ENCODE measurements at regions not wholly inside any gene's neighbourhood (a gene's known extent, or its start where the extent isn't known, plus 50 kb on each side); places are given as distances from the start of the nearest gene placed in this dataset.
"Not testable (repeated sequence)": the region's sequence is repeated elsewhere in the genome, so short reads cannot be mapped to it uniquely, and the experiment has no call there.

- DNase-seq (ENCODE audit: low spot score), result no peak
Observed at GRCh38 chr2:164024396-164024795, 288.6 kb upstream of the FIGN start.

- no peak for DNase-seq (ENCODE audit: low spot score)
Observed at GRCh38 chr2:164023896-164024295, 288.1 kb upstream of the FIGN start.

DNA sequence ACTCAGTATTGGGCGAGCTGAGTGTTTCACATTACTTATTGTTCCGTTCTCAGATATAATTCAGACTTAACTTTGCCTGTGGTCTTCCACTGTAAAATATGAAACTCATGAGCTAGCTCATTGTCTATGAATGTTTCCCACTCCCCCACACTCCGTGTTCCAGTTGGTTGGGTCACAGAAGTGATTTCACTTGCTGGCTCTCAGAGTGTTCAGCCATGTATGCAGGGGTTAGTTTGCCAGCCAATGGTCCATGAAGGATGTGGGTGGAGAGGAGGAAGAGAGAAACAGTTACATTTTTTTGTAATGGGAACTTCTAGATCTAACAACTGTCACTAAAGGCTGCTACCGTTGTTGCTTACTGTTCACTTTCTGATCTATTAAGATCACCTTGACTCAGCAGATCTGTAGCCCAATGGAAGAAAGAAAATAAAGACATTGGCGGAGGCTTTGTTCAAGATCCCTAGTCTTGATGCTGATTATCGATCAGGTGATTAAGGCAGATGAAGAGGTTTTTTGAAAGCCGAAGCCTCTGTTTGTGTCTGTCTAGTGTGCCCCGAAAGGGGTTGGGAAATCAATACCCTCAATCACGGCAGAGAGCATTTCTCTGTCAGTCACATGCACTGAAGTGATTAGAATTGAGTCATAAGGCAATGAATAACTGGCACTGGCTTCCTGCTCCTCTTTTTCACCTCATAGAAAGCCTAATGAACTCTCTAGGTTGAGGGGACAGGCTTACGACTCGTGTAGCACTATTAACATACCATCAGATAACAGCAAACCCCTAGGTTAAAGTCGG lies 279.7 kb upstream of the FIGN start:
- no peak for DNase-seq (ENCODE audit: low spot score)

DNA sequence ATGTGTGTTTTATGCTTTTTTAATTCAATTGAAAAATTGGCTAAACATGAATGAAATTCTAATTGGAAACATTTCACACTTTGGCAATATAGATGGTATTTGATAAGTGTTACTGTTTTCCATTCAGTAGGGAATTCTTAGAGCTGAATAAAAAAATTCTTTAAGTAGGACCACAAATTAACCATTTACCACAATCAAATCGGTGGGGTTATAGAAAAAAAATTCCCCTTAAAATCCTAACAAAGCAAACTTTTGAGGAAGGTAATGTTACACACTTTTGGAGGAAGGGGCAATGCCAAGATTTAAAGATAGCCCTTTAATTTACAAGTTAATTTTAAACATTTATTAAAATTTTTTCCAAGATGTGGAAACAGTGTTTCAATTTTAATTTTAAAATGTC lies 279.0 kb upstream of the FIGN start:
- no peak for DNase-seq (ENCODE audit: low spot score)

DNA sequence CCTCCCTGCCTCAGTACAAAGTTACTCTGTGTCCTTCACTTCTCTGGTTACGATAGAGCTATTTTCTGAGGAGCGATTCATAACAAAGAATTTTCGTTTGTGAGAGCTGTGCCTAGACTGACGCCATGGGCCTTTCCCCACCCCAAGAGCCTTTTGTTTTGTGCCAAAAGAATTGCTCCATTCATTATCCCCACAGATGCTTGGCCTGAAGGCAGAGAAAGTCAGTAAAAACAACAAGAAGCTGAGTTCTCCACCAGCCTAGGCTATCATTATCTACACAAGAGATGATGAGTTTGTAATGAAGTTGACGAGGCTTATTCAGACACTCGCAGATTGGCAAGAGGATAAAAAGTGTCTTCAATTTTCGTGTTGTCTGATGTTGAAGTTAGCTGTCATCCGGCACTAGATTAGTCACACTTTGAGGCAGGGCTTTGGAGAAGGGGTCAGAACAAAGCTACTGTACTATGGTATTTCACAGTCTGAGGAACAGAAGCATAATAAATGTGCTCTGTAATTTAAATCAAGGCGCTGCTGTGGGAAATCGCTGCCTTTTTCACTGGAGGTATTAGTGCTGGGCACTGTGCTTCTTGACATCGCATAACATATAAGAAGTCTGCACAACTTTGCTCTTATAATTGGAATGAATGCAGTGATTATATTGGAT lies 278.4 kb upstream of the FIGN start:
- DNase-seq (ENCODE audit: low spot score), result peak; percentile 96

- DNase-seq (ENCODE audit: low spot score), result no peak
Observed at GRCh38 chr2:164012581-164012980, 276.8 kb upstream of the FIGN start.

- DNase-seq (ENCODE audit: low spot score), result peak; percentile 33
Observed at GRCh38 chr2:164009756-164010337, 274.0 kb upstream of the FIGN start.

GRCh38 chr2:164008752-164009151 lies 272.9 kb upstream of the FIGN start:
- no peak for DNase-seq (ENCODE audit: low spot score)

DNA sequence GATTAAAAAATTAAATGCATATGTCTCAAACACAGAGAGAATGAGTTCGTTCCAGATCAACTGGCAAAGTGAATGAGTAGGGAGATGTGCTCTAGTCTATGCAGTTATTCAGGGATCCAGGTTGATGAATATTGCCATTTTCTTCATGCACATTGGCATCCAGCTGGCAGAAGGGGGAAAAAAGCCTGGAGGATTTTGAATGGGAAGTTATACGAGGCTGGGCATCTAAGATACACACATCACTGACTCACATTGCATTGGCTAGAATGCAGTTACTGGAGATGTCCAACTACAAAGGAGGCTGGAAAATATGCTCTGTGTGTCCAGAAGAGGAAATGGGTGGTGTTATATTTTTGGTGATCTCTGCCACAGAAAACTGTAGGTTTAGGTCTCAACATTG lies 270.9 kb upstream of the FIGN start:
- no peak for DNase-seq (ENCODE audit: low spot score)

DNA sequence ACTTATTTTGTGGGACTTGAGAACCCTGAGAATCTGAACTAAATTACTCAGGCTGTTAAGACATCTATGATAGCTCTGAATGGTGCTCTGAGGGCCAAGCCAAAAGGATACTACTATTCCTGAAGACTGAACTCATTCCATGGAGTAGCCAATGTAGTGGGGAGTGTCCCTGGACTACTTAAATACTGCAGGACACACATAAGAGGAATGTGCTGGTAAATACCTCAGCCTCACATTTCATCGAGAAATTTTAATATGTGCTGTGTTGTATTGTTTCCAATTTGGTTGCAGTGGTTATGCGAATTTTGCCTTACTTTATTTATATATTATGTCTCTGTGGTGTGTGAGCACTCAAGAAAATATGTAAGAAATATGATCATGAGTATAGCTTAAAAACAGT lies 264.4 kb upstream of the FIGN start:
- DNase-seq (ENCODE audit: low spot score), result no peak

DNA sequence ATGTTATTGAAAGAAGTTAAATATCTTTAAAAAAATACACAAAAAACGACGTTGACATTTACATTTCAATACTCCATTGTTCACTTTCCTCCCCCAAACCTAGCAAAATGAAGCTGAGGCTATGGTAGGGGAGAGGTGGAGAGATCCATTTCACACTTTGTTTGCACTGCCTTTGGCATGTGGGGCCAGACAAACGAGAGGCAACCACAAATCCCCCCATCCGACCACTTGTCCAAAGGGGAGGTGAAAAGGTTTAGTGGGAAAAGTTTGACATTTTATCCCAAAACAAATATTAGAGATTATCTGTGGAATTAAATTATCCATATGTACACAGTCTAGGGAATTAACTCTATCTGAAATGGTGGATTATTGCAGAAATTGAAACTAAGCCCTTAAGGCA lies 261.7 kb upstream of the FIGN start:
- DNase-seq (ENCODE audit: low spot score), result no peak

DNA sequence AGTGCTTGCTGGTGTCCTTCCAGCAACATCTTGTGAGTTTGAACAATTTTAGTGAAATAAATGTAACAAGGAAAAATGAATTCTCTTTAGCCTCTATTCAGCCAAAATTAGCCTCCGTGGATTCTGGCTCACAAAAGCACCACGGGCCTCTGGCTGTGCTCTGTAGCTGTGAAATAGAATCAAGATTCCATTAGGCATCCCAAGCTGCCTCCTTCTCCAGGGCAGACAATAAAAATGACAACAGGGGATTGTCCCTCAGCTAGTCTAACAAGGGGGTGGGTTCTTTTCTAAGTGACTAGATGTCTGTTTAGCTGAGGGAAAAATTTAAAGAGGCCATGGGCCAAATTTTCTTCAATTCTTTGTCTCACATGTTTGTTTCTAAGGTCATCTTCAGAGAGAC lies 254.7 kb upstream of the FIGN start:
- DNase-seq (ENCODE audit: low spot score), result no peak

DNA sequence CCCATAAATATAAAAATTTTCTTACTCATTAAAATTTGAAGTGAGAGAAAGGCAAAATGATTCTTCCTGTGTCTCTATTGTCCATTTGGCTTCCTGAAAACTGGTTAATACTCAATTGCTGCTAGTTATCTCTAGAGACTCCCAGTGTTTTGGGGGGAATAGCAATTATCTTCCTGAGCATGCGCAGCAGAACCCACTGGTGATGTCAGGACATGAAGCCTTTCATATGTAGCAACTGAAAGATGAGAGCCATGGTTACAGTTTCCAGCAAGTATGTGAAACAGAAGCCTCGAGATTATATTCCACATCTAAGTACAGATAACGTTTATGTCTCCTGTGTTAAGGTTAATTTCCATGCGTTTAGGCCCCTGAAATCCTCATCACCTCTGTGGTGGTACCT lies 254.3 kb upstream of the FIGN start:
- no peak for DNase-seq (ENCODE audit: low spot score)

DNA sequence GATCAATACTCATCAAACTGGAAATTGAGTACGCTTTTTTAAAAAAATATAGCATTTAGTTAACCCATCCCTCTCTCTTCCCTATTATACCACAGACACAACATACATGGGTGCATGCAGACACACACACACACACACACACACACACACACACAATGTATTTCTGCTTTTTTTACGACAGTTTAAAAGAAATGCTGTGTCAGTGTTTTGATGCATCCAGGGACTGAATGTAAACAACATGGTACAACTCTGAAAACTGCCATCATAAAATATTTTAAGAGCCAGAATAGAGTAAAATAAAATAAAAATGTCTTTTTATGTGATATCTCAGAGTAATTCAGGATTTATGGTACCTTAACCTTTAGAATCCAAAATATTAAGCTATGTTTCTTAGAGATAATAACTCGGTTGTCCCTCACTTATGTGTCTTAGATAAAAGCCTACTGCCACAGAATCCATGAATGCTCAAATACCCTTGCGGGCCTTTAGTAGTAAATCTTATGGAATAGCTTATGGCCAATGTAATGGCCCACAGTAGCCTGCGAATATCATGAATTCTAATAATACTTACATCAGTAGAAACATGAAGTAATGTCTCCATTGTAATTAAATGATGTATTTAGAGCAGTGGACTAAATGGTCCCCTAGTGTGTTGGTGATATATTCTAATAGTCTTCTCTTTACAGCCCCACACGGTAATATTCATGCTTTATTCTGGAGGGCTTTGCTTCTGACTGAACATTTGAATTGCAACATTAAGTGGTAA lies 251.6 kb upstream of the FIGN start:
- DNase-seq (ENCODE audit: low spot score), result no peak

GRCh38 chr2:163984986-163985385 lies 249.2 kb upstream of the FIGN start:
- DNase-seq (ENCODE audit: low spot score), result no peak

DNA sequence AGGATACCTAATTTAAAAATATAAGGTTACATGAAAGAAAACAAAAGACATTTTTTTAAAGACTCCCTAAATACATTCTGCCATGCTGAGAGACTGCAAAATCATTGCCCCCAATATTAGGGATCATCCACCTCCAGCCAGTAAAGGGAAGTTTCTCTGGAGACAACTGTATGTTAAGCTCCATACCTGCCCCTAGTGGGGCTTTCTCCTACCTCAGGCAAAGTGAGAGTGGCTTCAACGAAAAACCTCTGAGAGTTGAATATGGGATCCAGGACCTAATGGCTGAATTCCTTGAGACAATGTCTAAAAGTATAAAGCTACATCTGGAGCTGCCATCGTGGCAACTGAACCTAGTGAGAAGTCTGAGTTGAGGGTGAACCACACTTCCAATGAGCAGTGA lies 248.1 kb upstream of the FIGN start:
- DNase-seq (ENCODE audit: low spot score), result no peak

DNA sequence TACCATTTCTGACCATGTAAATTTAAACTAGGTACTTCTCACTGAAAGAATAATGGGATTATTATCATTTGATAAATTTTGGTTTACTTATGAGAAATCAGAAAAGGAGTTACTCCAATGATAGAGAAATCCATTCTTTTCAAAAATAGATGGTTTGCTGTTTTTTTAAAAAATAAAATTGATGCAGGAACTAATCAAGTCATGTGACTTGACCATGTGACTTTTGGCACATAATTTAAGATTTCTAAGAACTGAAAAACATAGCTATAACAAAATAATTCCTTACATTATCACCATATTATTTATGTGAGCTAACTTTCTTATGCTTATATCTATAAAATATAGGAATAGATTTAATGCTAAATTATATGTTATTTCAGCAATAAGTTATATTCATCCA lies 247.1 kb upstream of the FIGN start:
- DNase-seq (ENCODE audit: low spot score), result no peak

- no peak for DNase-seq (ENCODE audit: low spot score)
Observed at GRCh38 chr2:163974766-163975165, 239.0 kb upstream of the FIGN start.

GRCh38 chr2:163970058-163970813 lies 234.4 kb upstream of the FIGN start:
- no peak for DNase-seq (ENCODE audit: low spot score)

DNA sequence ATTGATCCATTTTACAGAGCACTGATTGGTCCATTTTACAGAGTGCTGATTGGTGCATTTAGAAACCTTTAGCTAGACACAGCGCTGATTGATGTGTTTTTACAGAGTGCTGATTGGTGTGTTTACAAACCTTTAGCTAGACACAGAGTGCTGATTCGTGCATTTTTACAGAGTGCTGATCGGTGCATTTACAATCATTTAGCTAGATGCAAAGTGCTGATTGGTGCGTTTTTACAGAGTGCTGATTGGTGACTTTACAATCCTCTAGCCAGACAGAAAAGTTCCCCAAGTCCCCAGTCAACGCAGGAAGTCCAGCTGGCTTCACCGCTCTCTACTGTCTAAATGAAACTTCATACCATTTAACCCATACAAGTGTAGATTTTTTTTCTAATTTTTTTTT lies 228.5 kb upstream of the FIGN start:
- not testable (repeated sequence) for DNase-seq (ENCODE audit: low spot score)

DNA sequence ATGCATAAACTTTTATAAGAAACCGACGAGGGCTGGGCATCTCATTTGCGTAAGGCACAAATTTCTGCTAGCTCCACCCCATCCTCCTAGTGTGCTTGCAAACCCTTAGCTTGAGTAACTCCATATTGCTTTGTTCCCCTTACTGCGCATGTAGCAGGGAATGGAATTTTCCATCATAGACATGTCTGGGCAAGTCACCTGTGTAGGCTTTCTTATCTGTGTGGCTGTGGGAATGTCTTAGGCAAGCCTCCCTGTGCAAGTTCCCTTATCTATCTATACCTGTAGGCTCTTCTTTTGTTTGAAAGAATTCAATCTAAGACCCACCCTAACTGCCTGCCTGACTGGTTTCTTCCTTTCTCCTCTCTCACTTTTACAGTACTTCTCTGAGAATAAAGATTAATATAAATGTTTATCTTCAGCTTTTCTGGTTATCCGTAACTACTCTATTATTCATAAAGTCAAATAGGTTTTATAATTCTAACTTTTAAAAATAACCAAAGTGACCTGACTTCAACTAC lies 217.6 kb upstream of the FIGN start:
- DNase-seq (ENCODE audit: low spot score), result no peak

GRCh38 chr2:163951312-163951711 lies 215.5 kb upstream of the FIGN start:
- DNase-seq (ENCODE audit: low spot score), result no peak

Data from putamen (tissue), 1 donor.